Adipocyte (in vitro differentiated cells): ENCODE measurements at regions not wholly inside any gene's neighbourhood (a gene's known extent, or its start where the extent isn't known, plus 50 kb on each side); places are given as distances from the start of the nearest gene placed in this dataset.
A peak's percentile ranks its signal among the peaks of the same experiment; 100 is the strongest.

ENCODE experiments used
- DNase-seq: peaks from one replicate; pipeline ENCODE4 v3.0.0-alpha.2; 2015; ENCODE audit warnings: low read depth
- H3K27me3 ChIP-seq: replicated peaks from 2 replicates; pipeline ENCODE4 v1.7.0; 2013; ENCODE audit warnings: mild to moderate bottlenecking, low read length, moderate library complexity; ENCODE audit not compliant: control insufficient read depth, insufficient read depth
- H3K36me3 ChIP-seq: 2 replicates; pipeline ENCODE4 v1.7.0; 2013; ENCODE audit warnings: low read length, mild to moderate bottlenecking, moderate library complexity; ENCODE audit not compliant: control insufficient read depth, insufficient read depth, severe bottlenecking
- H3K4me1 ChIP-seq: 2 replicates; pipeline ENCODE4 v1.7.0; 2013; ENCODE audit warnings: mild to moderate bottlenecking, low read length, moderate library complexity; ENCODE audit not compliant: control insufficient read depth, insufficient read depth
- H3K4me3 ChIP-seq: 2 replicates; pipeline ENCODE4 v1.7.0; 2013; ENCODE audit warnings: mild to moderate bottlenecking, low read length, moderate library complexity
- H3K9ac ChIP-seq: 2 replicates; pipeline ENCODE4 v1.7.0; 2013; ENCODE audit warnings: mild to moderate bottlenecking, low read length, moderate library complexity
- H3K9me3 ChIP-seq: 2 replicates; pipeline ENCODE4 v1.7.0; 2013; ENCODE audit warnings: mild to moderate bottlenecking, low read length, moderate library complexity; ENCODE audit not compliant: control insufficient read depth

DNA sequence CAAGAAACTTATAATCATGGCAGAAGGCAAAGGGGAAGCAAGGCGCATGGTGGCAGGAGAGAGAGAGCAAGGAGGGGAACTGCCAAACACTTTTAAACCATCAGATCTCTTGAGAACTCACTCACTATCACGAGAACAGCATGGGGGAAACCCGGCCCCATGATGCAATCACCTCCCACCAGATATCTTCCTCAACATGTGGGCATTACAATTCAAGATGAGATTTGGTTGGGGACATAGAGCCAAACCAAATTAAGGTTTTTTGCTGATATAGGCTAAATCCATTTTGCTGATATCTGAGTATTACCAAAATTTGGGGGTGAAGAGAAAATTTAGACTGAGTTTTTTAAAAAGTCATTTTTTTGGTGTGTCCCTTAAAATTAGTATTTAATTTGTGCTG, 54.9 kb upstream of the TMX1 start:
- no peaks in the 10 kb centered on the region for H3K27me3 ChIP-seq
- H3K4me3 ChIP-seq = no peak overlapping the region
- H3K9ac ChIP-seq = no peak overlapping the region
- no peak for DNase-seq
- H3K9me3 ChIP-seq = no peaks in the 10 kb centered on the region
- no peaks in the 10 kb centered on the region for H3K36me3 ChIP-seq
- peaks cover 22% of the 10 kb centered on the region for H3K4me1 ChIP-seq

DNA sequence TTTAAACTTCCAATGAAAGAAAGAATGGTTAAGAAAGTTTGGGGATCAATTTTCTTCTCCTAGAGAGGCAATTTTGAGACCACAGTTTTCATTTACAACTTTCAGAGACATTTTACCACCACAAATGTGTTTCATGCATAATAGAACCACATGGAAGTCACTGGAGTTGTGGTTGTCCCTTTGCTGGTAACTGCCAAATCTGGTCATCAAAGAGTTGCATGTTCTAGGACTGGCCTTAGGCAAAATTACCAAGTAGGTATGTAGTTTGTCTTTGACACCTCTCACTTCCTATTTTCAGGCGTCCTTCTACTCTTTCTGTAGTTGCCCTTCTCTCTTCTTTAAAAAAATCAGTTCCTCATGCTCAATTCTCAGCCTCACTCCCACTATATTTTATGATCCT, 54.3 kb upstream of the TMX1 start:
- Histone ChIP-seq H3K4me1 (peaks cover 22% of the 10 kb centered on the region), H3K9ac (no peak overlapping the region), H3K4me3 (no peak overlapping the region), H3K9me3 (no peaks in the 10 kb centered on the region), H3K27me3 (no peaks in the 10 kb centered on the region), H3K36me3 (no peaks in the 10 kb centered on the region)
- no peak for DNase-seq

DNA sequence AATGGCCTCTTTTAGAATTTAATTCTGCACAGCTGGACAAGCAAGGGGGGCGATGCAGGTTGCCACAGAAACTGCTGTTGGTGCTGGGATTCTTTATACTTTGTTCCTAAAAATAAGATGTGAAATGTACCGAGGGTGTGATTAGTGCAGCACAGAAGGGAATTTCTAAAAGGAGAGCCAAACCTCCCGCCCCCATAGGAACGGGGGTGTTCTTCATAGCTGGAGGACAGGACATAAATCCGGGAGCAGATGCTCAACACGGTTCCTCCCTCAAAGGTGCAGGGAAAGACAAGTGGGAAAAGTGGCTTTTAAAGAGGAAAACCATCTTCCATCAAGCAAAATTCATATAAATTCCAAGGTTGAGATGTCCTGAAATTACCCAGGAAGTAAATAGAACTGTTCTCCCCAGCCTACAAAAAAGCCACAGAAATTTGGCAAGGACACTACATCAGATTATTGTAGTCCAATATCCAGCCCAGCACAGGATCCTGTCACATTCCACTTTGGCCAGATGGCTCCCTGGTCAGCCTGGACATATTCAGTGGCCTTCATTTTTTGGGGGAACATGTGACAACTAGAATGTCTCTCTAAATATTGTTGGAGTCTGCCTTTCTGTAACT, 51.4 kb upstream of the TMX1 start:
- Histone ChIP-seq H3K4me1 (peaks cover 13% of the 10 kb centered on the region), H3K27me3 (no peaks in the 10 kb centered on the region), H3K4me3 (peak overlapping the region; percentile 63), H3K36me3 (no peaks in the 10 kb centered on the region), H3K9me3 (no peaks in the 10 kb centered on the region), H3K9ac (no peak overlapping the region)
- peak; percentile 15 for DNase-seq

DNA sequence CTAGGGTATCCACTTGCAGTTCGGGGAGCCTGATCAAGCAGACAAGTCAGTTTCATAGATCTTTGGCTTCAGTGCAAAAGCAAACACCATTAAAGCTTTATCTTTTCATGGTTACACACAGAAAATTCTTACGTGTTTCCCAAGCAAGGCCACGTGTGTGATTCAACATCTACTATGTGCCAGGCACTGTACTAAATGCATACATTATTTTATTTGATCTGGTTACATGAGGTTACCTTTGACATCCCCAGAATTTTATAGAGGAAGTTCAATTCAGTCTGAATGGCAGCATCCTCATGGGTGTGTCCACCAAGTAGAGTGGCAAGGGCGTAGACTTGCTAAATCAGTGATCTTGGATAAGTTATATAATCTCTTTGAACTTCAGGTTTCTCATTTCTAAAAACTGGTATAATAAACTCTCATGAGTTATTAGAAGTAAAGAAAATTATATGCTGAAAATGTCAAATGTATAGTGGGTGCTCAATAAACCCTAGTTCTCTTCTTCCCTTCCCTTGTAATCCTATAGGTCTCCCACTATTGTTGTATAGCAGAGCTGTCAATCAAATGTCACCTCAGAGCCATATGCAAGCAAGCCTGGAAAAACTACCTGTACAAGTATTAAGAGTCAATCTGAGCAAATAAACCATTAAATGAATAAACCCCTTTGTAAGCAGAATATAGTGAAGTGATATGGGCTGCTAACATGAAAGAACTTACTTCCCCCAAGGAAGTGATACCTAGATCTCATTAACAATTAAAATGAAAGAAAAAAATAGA, 50.3 kb upstream of the TMX1 start:
- Histone ChIP-seq H3K9me3 (no peaks in the 10 kb centered on the region), H3K4me1 (peaks cover 13% of the 10 kb centered on the region), H3K4me3 (no peak overlapping the region), H3K9ac (no peak overlapping the region), H3K27me3 (no peaks in the 10 kb centered on the region), H3K36me3 (no peaks in the 10 kb centered on the region)
- DNase-seq = no peak
